Stimulated activated naive CD8-positive, alpha-beta T cell treated with anti-CD3 and anti-CD28 coated beads, Interleukin-15, amount 100 ng/mL, for 72 hours (primary cell): ENCODE measurements at regions not wholly inside any gene's neighbourhood (a gene's known extent, or its start where the extent isn't known, plus 50 kb on each side); places are given as distances from the start of the nearest gene placed in this dataset.
A peak's percentile ranks its signal among the peaks of the same experiment; 100 is the strongest.

Experiments
- ATAC-seq: fragments of 150-1000 bp; cut with Tn5 transposase; 2 replicates; pipeline ENCODE4 v1.10.0; 2021; ENCODE audit warnings: mild to moderate bottlenecking, moderate library complexity
- DNase-seq, 2 donors: peaks; one replicate each; pipeline ENCODE4 v3.0.0; 2021 to 2022
- H3K27ac Mint-ChIP-seq, 2 donors: one replicate each; pipeline ENCODE4 v1.8.0; 2022; ENCODE audit warnings: mild to moderate bottlenecking in 2 of 2, mixed read lengths in 2 of 2, moderate library complexity in 2 of 2
- H3K27me3 Mint-ChIP-seq: one replicate; pipeline ENCODE4 v1.8.0; 2022; ENCODE audit warnings: mixed read lengths
- H3K4me1 Mint-ChIP-seq: one replicate; pipeline ENCODE4 v1.8.0; 2022; ENCODE audit warnings: mild to moderate bottlenecking, mixed read lengths
- H3K4me3 Mint-ChIP-seq, 2 donors: one replicate each; pipeline ENCODE4 v1.8.0; 2022; ENCODE audit warnings: mild to moderate bottlenecking in 2 of 2, mixed read lengths in 2 of 2, moderate library complexity in 1 of 2
- H3K9me3 Mint-ChIP-seq, 2 donors: one replicate each; pipeline ENCODE4 v1.8.0; 2022; ENCODE audit warnings: mixed read lengths in 2 of 2

- Mint-ChIP-seq H3K4me1 (peaks cover 5% of the 10 kb centered on the region), H3K27ac (no peak overlapping the region), H3K27me3 (no peaks in the 10 kb centered on the region), H3K4me3 (no peak overlapping the region), H3K9me3 (no peaks in the 10 kb centered on the region)
- peak in 1 of 2 donors; percentile 24 for DNase-seq
- ATAC-seq = peak; percentile 91
Observed at GRCh38 chr2:47237375-47238334, 61.3 kb upstream of the CALM2 start.

- Mint-ChIP-seq H3K27ac (no peak overlapping the region), H3K4me1 (peaks cover 5% of the 10 kb centered on the region), H3K4me3 (no peak overlapping the region), H3K27me3 (no peaks in the 10 kb centered on the region), H3K9me3 (no peaks in the 10 kb centered on the region)
- no peak for DNase-seq
- ATAC-seq = no peak
Observed at GRCh38 chr2:47236503-47237215, 60.3 kb upstream of the CALM2 start.

- no peaks in the 10 kb centered on the region for H3K9me3 Mint-ChIP-seq
- H3K27me3 Mint-ChIP-seq = no peaks in the 10 kb centered on the region
- H3K4me1 Mint-ChIP-seq = peaks cover 5% of the 10 kb centered on the region
- DNase-seq = no peak
- no peak overlapping the region for H3K4me3 Mint-ChIP-seq
- ATAC-seq = no peak
- H3K27ac Mint-ChIP-seq = no peak overlapping the region
Observed at GRCh38 chr2:47235132-47235531, 58.8 kb upstream of the CALM2 start.

- no peaks in the 10 kb centered on the region for H3K27me3 Mint-ChIP-seq
- no peaks in the 10 kb centered on the region for H3K9me3 Mint-ChIP-seq
- ATAC-seq (no peak), DNase-seq (no peak)
- no peak overlapping the region for H3K27ac Mint-ChIP-seq
- H3K4me3 Mint-ChIP-seq = no peak overlapping the region
- H3K4me1 Mint-ChIP-seq = peaks cover 5% of the 10 kb centered on the region
Observed at GRCh38 chr2:47234456-47234855, 58.1 kb upstream of the CALM2 start.

DNA sequence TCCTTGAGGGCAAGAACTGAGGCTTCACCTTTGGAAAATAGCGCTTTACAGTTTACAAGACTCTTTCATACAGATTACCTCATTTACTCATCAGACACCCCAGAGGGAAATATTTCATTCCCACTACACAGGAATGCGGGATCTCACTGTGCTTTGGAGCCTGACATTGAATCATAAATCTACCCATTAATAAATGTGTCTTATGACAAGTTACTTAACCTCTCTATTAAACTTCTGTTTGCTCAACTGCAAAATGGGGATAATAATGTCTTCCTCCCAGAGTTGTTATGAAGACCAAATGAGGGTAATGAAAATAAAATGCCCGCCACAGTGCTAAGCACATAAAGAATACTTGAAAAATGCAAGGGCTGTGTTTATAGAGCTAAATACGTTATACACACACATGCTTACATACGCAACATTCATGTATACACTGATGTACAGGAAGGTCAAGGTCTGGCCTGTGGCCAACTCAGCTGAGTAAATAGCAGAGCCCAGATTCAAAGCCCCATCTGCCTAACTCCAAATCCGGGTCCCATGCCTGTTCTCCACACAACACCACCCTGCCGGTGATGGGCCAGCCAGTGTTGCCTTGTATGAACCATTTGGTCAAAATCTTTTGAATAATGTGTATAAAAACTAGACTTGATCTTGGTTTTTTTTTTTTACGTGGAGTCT lies 56.6 kb upstream of the CALM2 start:
- ATAC-seq = no peak
- Mint-ChIP-seq H3K27ac (no peak overlapping the region), H3K4me3 (no peak overlapping the region), H3K27me3 (no peaks in the 10 kb centered on the region), H3K4me1 (peaks cover 1% of the 10 kb centered on the region), H3K9me3 (no peaks in the 10 kb centered on the region)
- DNase-seq = no peak

GRCh38 chr2:47230418-47230817 lies 54.1 kb upstream of the CALM2 start:
- DNase-seq (no peak), ATAC-seq (no peak)
- Mint-ChIP-seq H3K27ac (no peak overlapping the region), H3K9me3 (no peaks in the 10 kb centered on the region), H3K27me3 (no peaks in the 10 kb centered on the region), H3K4me3 (no peak overlapping the region), H3K4me1 (no peaks in the 10 kb centered on the region)

DNA sequence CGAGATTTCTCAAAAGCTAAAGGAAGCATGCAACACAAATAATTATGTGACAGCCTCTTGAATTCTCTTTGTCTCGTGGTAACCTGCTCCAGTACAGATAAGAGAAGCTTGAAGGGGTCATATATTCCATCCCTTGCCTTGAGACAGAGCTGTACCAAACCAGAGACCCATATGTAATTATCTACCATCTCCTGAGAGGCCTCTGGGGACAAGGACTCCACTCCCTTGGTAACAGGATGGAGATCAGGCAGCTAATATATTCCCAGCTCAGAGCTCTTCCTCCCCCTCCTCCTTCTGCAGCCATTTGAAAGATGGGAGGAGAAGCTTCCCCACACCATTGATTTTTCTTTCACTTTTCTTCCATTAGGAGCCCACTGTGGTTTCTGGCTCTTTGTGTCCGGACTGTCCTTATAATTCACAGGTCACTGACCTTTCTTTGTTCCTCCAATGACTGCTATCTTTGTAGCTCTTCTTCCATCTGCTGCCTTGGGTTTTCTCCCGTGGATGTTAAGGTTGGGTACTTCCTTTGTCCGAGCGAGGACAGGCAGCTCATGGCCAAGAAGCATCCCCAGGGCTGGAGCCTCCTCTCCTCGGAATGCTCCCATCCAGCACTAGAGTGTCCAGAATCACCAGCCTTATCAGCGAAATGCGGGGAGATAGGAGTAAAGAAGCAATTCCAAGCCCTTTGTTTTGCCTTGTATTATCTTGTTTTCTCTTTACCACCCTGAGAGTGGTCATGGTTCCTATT lies 51.4 kb upstream of the CALM2 start:
- H3K4me1 Mint-ChIP-seq = no peaks in the 10 kb centered on the region
- DNase-seq = no peak
- H3K4me3 Mint-ChIP-seq = no peak overlapping the region
- ATAC-seq = no peak
- no peaks in the 10 kb centered on the region for H3K27me3 Mint-ChIP-seq
- no peak overlapping the region for H3K27ac Mint-ChIP-seq
- H3K9me3 Mint-ChIP-seq = no peaks in the 10 kb centered on the region

GRCh38 chr2:47226923-47227220 lies 50.6 kb upstream of the CALM2 start:
- ATAC-seq (no peak), DNase-seq (no peak)
- Mint-ChIP-seq H3K4me3 (no peak overlapping the region), H3K4me1 (no peaks in the 10 kb centered on the region), H3K27ac (no peak overlapping the region), H3K27me3 (no peaks in the 10 kb centered on the region), H3K9me3 (no peaks in the 10 kb centered on the region)

- ATAC-seq (no peak), DNase-seq (no peak)
- H3K9me3 Mint-ChIP-seq = no peaks in the 10 kb centered on the region
- no peaks in the 10 kb centered on the region for H3K27me3 Mint-ChIP-seq
- H3K4me1 Mint-ChIP-seq = no peaks in the 10 kb centered on the region
- no peak overlapping the region for H3K4me3 Mint-ChIP-seq
- H3K27ac Mint-ChIP-seq = no peak overlapping the region
Observed at GRCh38 chr2:47226132-47226922, 50.0 kb upstream of the CALM2 start.
